ENCODE measurements at regions not wholly inside any gene's neighbourhood (a gene's known extent, or its start where the extent isn't known, plus 50 kb on each side); places are given as distances from the start of the nearest gene placed in this dataset.

GRCh38 chr7:153584132-153584531 lies 468.1 kb upstream of the DPP6 start:
- no peak for TF ChIP-seq CTCF (IDR thresholded peaks at IDR 0.05; ENCODE audit: borderline replicate concordance, control extremely low read depth, extremely low read depth, insufficient read depth, missing control alignments)
- DNase-seq (ENCODE audit: low spot score), result no peak
- in situ Hi-C loops (cut with MboI; ENCODE audit: low sequenced_read_pairs, unreplicated experiment), result no loop called here

GRCh38 chr7:153588586-153588985 lies 463.6 kb upstream of the DPP6 start:
- in situ Hi-C loops (cut with MboI; ENCODE audit: low sequenced_read_pairs, unreplicated experiment), result no loop called here
- TF ChIP-seq CTCF (IDR thresholded peaks at IDR 0.05; ENCODE audit: borderline replicate concordance, control extremely low read depth, extremely low read depth, insufficient read depth, missing control alignments), result no peak
- DNase-seq (ENCODE audit: low spot score), result no peak

GRCh38 chr7:153590136-153590535 lies 462.1 kb upstream of the DPP6 start:
- DNase-seq (ENCODE audit: low spot score), result no peak
- TF ChIP-seq CTCF (IDR thresholded peaks at IDR 0.05; ENCODE audit: borderline replicate concordance, control extremely low read depth, extremely low read depth, insufficient read depth, missing control alignments), result no peak
- in situ Hi-C loops (cut with MboI; ENCODE audit: low sequenced_read_pairs, unreplicated experiment), result no loop called here

- no peak for DNase-seq (ENCODE audit: low spot score)
- in situ Hi-C loops (cut with MboI; ENCODE audit: low sequenced_read_pairs, unreplicated experiment), result no loop called here
- TF ChIP-seq CTCF (IDR thresholded peaks at IDR 0.05; ENCODE audit: borderline replicate concordance, control extremely low read depth, extremely low read depth, insufficient read depth, missing control alignments), result no peak
These were observed 461.6 kb upstream of the DPP6 start for GRCh38 chr7:153590571-153590970.

GRCh38 chr7:153607354-153607753 lies 444.8 kb upstream of the DPP6 start:
- TF ChIP-seq CTCF (IDR thresholded peaks at IDR 0.05; ENCODE audit: borderline replicate concordance, control extremely low read depth, extremely low read depth, insufficient read depth, missing control alignments), result no peak
- in situ Hi-C loops (cut with MboI; ENCODE audit: low sequenced_read_pairs, unreplicated experiment), result no loop called here
- no peak for DNase-seq (ENCODE audit: low spot score)

GRCh38 chr7:153616711-153617325 lies 435.4 kb upstream of the DPP6 start:
- no peak for TF ChIP-seq CTCF (IDR thresholded peaks at IDR 0.05; ENCODE audit: borderline replicate concordance, control extremely low read depth, extremely low read depth, insufficient read depth, missing control alignments)
- no peak for DNase-seq (ENCODE audit: low spot score)
- in situ Hi-C loops (cut with MboI; ENCODE audit: low sequenced_read_pairs, unreplicated experiment), result no loop called here
